ENCODE measurements at regions not wholly inside any gene's neighbourhood (a gene's known extent, or its start where the extent isn't known, plus 50 kb on each side); places are given as distances from the start of the nearest gene placed in this dataset.

DNA sequence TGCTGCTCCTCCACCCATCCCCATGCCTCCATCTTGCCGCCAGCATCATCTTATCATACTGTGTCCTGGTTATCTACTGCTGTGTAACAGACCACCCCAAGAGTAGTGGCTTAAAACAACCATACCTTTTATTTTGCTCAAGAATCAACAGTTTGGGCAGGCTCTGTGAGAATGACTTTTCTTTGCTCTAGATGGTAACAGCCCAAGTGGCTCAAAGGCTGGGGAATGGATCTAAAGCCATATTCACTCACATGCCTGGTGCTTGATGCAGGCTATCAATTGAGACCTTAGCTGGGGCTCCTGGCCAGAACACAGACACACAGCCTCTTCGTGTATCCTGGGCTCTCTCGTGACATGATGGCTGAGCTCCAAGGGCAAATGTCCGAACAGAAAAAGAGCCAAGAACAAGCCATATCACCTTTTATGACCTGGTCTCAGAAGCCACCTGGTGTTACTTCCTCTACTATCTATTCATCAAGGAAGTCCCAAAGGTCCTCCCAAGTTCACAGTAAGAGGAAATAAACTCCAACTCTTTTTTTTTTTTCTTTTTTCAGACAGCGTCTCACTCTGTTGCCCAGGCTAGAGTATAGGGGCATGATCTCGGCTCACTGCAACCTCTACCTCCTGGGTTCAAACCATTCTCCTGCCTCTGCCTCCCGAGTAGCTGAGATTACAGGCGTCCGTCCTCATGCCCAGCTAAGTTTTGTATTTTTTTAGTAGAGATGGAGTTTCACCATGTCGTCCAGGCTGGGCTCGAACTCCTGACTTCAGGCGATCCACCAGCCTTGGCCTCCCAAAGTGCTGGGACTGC, 159.3 kb upstream of the JARID2 start:
- Histone ChIP-seq H3K4me1 (no peaks in the 10 kb centered on the region), H3K4me3 (no peak overlapping the region), H3K36me3 (no peaks in the 10 kb centered on the region), H3K27ac (no peak overlapping the region), H3K27me3 (no peaks in the 10 kb centered on the region), H3K9me3 (no peaks in the 10 kb centered on the region)
- 57 to 74% methylated on average over 12 of the region's 12 CpGs for WGBS, 2 donors
- TF ChIP-seq POLR2A (IDR thresholded peaks at IDR 0.05) (no peak), EP300 (IDR thresholded peaks at IDR 0.05) (no peak), POLR2AphosphoS5 (IDR thresholded peaks at IDR 0.05) (no peak)
- TF ChIP-seq, protein P1, sequence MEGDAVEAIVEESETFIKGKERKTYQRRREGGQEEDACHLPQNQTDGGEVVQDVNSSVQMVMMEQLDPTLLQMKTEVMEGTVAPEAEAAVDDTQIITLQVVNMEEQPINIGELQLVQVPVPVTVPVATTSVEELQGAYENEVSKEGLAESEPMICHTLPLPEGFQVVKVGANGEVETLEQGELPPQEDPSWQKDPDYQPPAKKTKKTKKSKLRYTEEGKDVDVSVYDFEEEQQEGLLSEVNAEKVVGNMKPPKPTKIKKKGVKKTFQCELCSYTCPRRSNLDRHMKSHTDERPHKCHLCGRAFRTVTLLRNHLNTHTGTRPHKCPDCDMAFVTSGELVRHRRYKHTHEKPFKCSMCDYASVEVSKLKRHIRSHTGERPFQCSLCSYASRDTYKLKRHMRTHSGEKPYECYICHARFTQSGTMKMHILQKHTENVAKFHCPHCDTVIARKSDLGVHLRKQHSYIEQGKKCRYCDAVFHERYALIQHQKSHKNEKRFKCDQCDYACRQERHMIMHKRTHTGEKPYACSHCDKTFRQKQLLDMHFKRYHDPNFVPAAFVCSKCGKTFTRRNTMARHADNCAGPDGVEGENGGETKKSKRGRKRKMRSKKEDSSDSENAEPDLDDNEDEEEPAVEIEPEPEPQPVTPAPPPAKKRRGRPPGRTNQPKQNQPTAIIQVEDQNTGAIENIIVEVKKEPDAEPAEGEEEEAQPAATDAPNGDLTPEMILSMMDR (IDR thresholded peaks at IDR 0.05): no peak
- no peak for DNase-seq
- intact Hi-C loops (cut with DNase I): no loop called here

DNA sequence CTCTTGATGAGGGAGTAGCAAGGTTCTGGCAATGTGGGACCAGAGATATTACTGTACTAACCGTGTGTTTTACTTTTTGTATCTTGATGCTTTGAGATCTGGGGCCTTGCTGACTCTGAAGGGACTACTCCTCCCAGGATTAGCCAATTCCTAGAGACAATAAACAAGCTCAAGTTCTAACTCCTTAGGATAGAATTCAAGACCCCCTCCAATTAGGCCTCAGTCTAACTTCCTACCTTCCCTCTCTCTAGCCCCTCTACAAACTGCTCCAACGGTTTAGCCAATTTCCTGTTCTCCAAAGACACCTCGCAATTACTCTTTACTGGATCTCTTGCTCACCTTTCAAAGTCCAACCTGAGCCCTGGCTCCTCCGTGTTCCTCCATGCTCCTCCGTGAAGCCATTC, 158.7 kb upstream of the JARID2 start:
- no peaks in the 10 kb centered on the region for H3K9me3 ChIP-seq
- no peak for DNase-seq
- no peaks in the 10 kb centered on the region for H3K4me1 ChIP-seq
- TF ChIP-seq, protein P1 (IDR thresholded peaks at IDR 0.05): no peak
- TF ChIP-seq POLR2A (IDR thresholded peaks at IDR 0.05) (no peak), POLR2AphosphoS5 (IDR thresholded peaks at IDR 0.05) (no peak), EP300 (IDR thresholded peaks at IDR 0.05) (no peak)
- WGBS, 2 donors: 87% methylated on average over 5 of the region's 5 CpGs
- no peak overlapping the region for H3K4me3 ChIP-seq
- intact Hi-C loops (cut with DNase I): no loop called here
- H3K36me3 ChIP-seq: no peaks in the 10 kb centered on the region
- H3K27me3 ChIP-seq: no peaks in the 10 kb centered on the region
- no peak overlapping the region for H3K27ac ChIP-seq

DNA sequence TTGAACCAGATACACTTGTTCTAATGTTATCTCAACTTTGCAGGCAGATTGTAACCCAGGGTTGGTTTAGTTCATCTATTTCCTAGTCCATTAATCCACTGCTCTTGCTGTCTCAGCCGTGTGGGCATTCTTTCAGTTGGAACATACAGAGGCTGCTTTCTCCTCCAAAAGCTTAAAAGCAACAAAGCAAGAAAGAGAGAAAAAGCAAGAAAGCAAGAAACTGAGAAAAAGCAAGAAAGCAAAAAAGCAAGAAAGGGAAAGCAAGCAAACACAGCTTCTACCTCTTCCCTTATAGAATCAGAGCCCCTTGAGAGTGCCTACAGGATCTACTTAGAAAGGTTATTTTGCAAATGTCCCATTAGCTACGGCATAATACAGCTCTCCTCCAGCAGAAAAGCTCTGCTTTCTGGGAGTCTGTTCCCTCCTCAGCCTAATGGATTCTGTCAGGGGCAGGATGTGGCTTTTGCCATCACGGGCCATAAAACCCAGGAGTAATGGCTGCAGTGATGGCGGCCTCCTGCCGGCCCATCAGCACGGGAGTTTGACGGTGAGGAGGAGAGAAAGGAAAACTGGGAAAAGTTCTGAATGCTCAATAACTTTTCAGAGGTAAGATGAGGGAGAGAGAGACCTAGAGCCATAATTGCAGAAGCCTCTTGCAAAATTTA, 156.8 kb upstream of the JARID2 start:
- intact Hi-C loops (cut with DNase I): no loop called here
- no peak for DNase-seq
- H3K9me3 ChIP-seq: no peaks in the 10 kb centered on the region
- no peaks in the 10 kb centered on the region for H3K36me3 ChIP-seq
- no peak overlapping the region for H3K4me3 ChIP-seq
- H3K27ac ChIP-seq: no peak overlapping the region
- TF ChIP-seq, protein P1 (IDR thresholded peaks at IDR 0.05): no peak
- TF ChIP-seq EP300 (IDR thresholded peaks at IDR 0.05): no peak
- no peak for TF ChIP-seq POLR2AphosphoS5 (IDR thresholded peaks at IDR 0.05)
- TF ChIP-seq POLR2A (IDR thresholded peaks at IDR 0.05): no peak
- H3K27me3 ChIP-seq: no peaks in the 10 kb centered on the region
- 73 to 86% methylated on average over 7 of the region's 7 CpGs for WGBS, 2 donors
- H3K4me1 ChIP-seq: no peaks in the 10 kb centered on the region

DNA sequence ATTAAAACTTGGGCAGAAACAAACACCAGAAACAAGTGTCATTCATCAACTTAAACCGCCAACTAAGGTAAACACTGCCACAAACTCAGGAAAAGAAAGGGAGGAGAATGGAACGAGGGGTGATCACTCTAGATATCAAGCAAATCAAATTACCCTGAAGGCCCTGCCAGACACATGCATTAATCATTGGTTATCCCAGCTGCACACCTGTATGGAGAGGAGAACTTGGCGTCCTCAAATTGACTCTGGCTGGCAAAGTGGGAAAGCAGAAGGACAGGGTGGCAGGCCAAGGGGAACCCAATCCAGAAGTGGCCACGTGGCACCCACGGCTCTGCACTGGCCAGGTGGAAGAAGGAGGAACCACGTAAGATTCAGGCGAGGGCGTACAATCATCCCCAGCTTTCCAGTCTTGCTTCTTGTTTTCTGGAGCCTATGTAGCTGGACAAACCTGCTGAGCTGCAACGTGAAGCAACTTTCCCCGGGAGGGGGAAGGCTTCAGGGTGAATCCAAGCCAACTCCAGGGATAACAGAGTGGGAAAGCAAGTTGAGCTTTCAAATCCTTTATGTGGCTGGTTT, 156.2 kb upstream of the JARID2 start:
- intact Hi-C loops (cut with DNase I): no loop called here
- DNase-seq: no peak
- no peak overlapping the region for H3K4me3 ChIP-seq
- no peaks in the 10 kb centered on the region for H3K4me1 ChIP-seq
- no peaks in the 10 kb centered on the region for H3K9me3 ChIP-seq
- 78 to 80% methylated on average over 10 of the region's 10 CpGs for WGBS, 2 donors
- TF ChIP-seq, protein P1 (IDR thresholded peaks at IDR 0.05): no peak
- TF ChIP-seq POLR2A (IDR thresholded peaks at IDR 0.05): no peak
- no peak for TF ChIP-seq POLR2AphosphoS5 (IDR thresholded peaks at IDR 0.05)
- TF ChIP-seq EP300 (IDR thresholded peaks at IDR 0.05): no peak
- no peaks in the 10 kb centered on the region for H3K27me3 ChIP-seq
- no peak overlapping the region for H3K27ac ChIP-seq
- no peaks in the 10 kb centered on the region for H3K36me3 ChIP-seq

Data from sigmoid colon (tissue), 6 donors.